ENCODE measurements at regions not wholly inside any gene's neighbourhood (a gene's known extent, or its start where the extent isn't known, plus 50 kb on each side); places are given as distances from the start of the nearest gene placed in this dataset.

DNA sequence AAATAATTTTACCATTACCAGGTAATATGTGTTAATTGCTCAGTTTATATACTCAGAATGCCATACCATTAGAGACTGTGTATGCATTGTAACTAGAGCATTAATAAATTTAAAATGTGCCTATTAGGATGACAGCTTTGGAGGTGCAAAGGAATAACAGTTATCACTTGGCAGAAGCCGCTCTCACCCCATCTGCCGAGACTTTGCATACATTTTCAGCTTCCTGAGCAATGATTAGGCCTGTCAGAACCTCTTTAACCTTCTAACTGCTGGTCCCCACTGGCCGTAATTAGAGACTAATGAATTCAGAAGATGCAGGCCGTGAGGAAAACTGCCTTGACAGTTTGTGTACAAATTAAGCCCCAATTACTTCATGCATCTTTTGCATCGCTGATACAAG lies 158.0 kb upstream of the PROX1 start:
- no peak overlapping the region for H3K4me2 ChIP-seq
- no peaks in the 10 kb centered on the region for H3K79me2 ChIP-seq (ENCODE audit: insufficient read depth, low read depth)
- H3K4me3 ChIP-seq (IDR thresholded peaks at IDR 0.05; ENCODE audit: insufficient read depth, low read depth, low read length): no peak overlapping the region
- H4K20me1 ChIP-seq (ENCODE audit: insufficient read depth): no peaks in the 10 kb centered on the region
- H3K4me1 ChIP-seq (ENCODE audit: low read depth, poor library complexity, severe bottlenecking): no peaks in the 10 kb centered on the region
- H3K27ac ChIP-seq: no peak overlapping the region
- TF ChIP-seq, protein P1, sequence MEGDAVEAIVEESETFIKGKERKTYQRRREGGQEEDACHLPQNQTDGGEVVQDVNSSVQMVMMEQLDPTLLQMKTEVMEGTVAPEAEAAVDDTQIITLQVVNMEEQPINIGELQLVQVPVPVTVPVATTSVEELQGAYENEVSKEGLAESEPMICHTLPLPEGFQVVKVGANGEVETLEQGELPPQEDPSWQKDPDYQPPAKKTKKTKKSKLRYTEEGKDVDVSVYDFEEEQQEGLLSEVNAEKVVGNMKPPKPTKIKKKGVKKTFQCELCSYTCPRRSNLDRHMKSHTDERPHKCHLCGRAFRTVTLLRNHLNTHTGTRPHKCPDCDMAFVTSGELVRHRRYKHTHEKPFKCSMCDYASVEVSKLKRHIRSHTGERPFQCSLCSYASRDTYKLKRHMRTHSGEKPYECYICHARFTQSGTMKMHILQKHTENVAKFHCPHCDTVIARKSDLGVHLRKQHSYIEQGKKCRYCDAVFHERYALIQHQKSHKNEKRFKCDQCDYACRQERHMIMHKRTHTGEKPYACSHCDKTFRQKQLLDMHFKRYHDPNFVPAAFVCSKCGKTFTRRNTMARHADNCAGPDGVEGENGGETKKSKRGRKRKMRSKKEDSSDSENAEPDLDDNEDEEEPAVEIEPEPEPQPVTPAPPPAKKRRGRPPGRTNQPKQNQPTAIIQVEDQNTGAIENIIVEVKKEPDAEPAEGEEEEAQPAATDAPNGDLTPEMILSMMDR (conservative IDR thresholded peaks at IDR 0.05; ENCODE audit: low read depth, low read length): no peak
- H3K27me3 ChIP-seq (ENCODE audit: insufficient read depth, low read depth): no peaks in the 10 kb centered on the region
- no peak overlapping the region for H2AFZ ChIP-seq (ENCODE audit: low read depth)
- H3K36me3 ChIP-seq (ENCODE audit: insufficient read depth): no peaks in the 10 kb centered on the region
- H3K9ac ChIP-seq: no peak overlapping the region

DNA sequence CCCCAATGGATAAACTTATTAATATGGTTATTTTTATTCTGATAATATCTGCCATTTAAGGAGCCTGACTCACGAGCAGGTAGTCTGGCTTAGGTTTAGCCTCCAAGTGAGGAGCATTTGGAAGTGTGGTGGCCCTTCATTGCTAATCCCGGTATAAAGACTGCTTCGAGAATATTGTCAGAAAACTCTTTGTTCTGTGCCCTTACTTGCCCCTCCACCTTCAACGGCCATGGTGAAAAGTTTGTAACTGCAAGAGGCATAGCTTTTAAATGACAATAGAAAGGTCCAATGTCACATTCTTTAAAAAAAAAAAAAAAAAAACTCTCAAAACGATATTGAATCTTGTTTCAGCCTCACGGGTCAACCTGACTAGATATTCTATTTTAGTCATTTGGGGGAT lies 157.4 kb upstream of the PROX1 start:
- Histone ChIP-seq H3K4me3 (IDR thresholded peaks at IDR 0.05; ENCODE audit: insufficient read depth, low read depth, low read length) (no peak overlapping the region), H3K4me2 (no peak overlapping the region), H3K27ac (no peak overlapping the region), H3K9ac (no peak overlapping the region), H3K4me1 (ENCODE audit: low read depth, poor library complexity, severe bottlenecking) (no peaks in the 10 kb centered on the region), H3K36me3 (ENCODE audit: insufficient read depth) (no peaks in the 10 kb centered on the region), H2AFZ (ENCODE audit: low read depth) (no peak overlapping the region), H3K27me3 (ENCODE audit: insufficient read depth, low read depth) (no peaks in the 10 kb centered on the region), H3K79me2 (ENCODE audit: insufficient read depth, low read depth) (no peaks in the 10 kb centered on the region), H4K20me1 (ENCODE audit: insufficient read depth) (no peaks in the 10 kb centered on the region)
- TF ChIP-seq, protein P1 (conservative IDR thresholded peaks at IDR 0.05; ENCODE audit: low read depth, low read length): no peak

DNA sequence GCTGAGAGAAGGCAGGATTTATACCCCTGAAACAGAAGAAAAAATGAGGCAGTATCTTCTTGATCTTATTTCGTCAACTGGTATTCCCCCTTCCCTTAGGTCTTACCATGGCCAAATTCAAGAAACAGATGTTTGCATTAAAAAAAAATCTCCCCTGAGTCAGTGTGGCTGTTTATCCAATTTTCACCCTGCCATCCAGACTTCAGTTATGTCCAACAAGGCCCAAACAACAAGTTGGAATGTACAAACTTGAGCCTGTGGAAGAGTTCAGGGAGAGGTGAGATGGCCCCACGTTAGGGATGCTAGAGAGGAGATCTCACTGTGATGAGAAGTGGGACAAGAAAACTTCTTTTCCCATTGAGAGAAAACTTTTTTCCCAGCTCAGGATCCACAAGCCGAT lies 147.2 kb upstream of the PROX1 start:
- Histone ChIP-seq H3K4me3 (IDR thresholded peaks at IDR 0.05; ENCODE audit: insufficient read depth, low read depth, low read length) (no peak overlapping the region), H3K79me2 (ENCODE audit: insufficient read depth, low read depth) (no peaks in the 10 kb centered on the region), H4K20me1 (ENCODE audit: insufficient read depth) (no peaks in the 10 kb centered on the region), H3K9ac (no peak overlapping the region), H3K4me1 (ENCODE audit: low read depth, poor library complexity, severe bottlenecking) (no peaks in the 10 kb centered on the region), H3K4me2 (no peak overlapping the region), H3K27me3 (ENCODE audit: insufficient read depth, low read depth) (no peaks in the 10 kb centered on the region), H3K27ac (no peak overlapping the region), H3K36me3 (ENCODE audit: insufficient read depth) (no peaks in the 10 kb centered on the region), H2AFZ (ENCODE audit: low read depth) (no peak overlapping the region)
- TF ChIP-seq, protein P1 (conservative IDR thresholded peaks at IDR 0.05; ENCODE audit: low read depth, low read length): no peak

- Histone ChIP-seq H3K9ac (no peak overlapping the region), H3K4me3 (IDR thresholded peaks at IDR 0.05; ENCODE audit: insufficient read depth, low read depth, low read length) (no peak overlapping the region), H3K36me3 (ENCODE audit: insufficient read depth) (no peaks in the 10 kb centered on the region), H3K4me1 (ENCODE audit: low read depth, poor library complexity, severe bottlenecking) (no peaks in the 10 kb centered on the region), H3K27me3 (ENCODE audit: insufficient read depth, low read depth) (no peaks in the 10 kb centered on the region), H3K4me2 (no peak overlapping the region), H2AFZ (ENCODE audit: low read depth) (no peak overlapping the region), H3K27ac (no peak overlapping the region), H3K79me2 (ENCODE audit: insufficient read depth, low read depth) (no peaks in the 10 kb centered on the region), H4K20me1 (ENCODE audit: insufficient read depth) (no peaks in the 10 kb centered on the region)
- TF ChIP-seq, protein P1 (conservative IDR thresholded peaks at IDR 0.05; ENCODE audit: low read depth, low read length): no peak
These were observed 143.1 kb upstream of the PROX1 start for GRCh38 chr1:213844632-213845031.

DNA sequence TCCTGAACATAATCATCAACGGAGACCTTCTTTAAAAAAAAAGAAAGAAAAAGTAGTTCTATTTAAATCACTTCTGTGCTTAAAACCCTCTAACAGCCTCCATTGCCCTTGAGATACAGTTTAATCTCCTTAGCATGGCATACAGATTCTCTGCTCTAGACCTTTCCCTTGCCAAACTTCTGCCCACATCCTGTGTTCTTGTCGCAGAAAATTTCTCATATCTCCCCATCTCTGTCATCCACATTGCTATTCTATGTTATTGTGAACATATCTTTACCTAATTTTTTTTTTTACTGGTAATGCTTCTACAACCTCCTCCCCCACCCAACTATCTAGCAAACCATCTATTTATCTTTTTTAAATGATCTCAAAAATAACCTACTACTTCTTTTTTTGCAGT lies 135.7 kb upstream of the PROX1 start:
- TF ChIP-seq, protein P1 (conservative IDR thresholded peaks at IDR 0.05; ENCODE audit: low read depth, low read length): no peak
- Histone ChIP-seq H3K27ac (no peak overlapping the region), H3K4me3 (IDR thresholded peaks at IDR 0.05; ENCODE audit: insufficient read depth, low read depth, low read length) (no peak overlapping the region), H3K27me3 (ENCODE audit: insufficient read depth, low read depth) (no peaks in the 10 kb centered on the region), H3K79me2 (ENCODE audit: insufficient read depth, low read depth) (no peaks in the 10 kb centered on the region), H2AFZ (ENCODE audit: low read depth) (no peak overlapping the region), H3K4me1 (ENCODE audit: low read depth, poor library complexity, severe bottlenecking) (no peaks in the 10 kb centered on the region), H3K36me3 (ENCODE audit: insufficient read depth) (no peaks in the 10 kb centered on the region), H3K4me2 (no peak overlapping the region), H3K9ac (no peak overlapping the region), H4K20me1 (ENCODE audit: insufficient read depth) (no peaks in the 10 kb centered on the region)

All from KMS-11 (cell line).